ENCODE measurements at regions not wholly inside any gene's neighbourhood (a gene's known extent, or its start where the extent isn't known, plus 50 kb on each side); places are given as distances from the start of the nearest gene placed in this dataset.

GRCh38 chr5:5050801-5051200 lies 89.3 kb upstream of the ADAMTS16 start:
- Histone ChIP-seq H3K36me3 (ENCODE audit: control insufficient read depth in 2 of 2, insufficient read depth in 1 of 2, low read length in 2 of 2) (no peaks in the 10 kb centered on the region), H3K4me3 (ENCODE audit: low read depth, low read length) (no peak overlapping the region), H3K4me1 (ENCODE audit: control insufficient read depth, insufficient read depth, low read length) (no peaks in the 10 kb centered on the region), H3K27ac (ENCODE audit: extremely low read depth, low read depth, low read length) (no peak overlapping the region), H3K9me3 (ENCODE audit: control insufficient read depth, insufficient read depth, low read depth, low read length) (no peaks in the 10 kb centered on the region; the same call in 1 of the 2 replicates)
- TF ChIP-seq ZIC2 (tag by site-specific recombination; IDR thresholded peaks at IDR 0.05) (no peak), ZNF792 (tag by site-specific recombination; IDR thresholded peaks at IDR 0.05) (no peak), ZNF791 (tag by site-specific recombination; IDR thresholded peaks at IDR 0.05) (no peak), ZNF623 (tag by site-specific recombination; IDR thresholded peaks at IDR 0.05) (no peak), ZNF292 (tag by site-specific recombination; IDR thresholded peaks at IDR 0.05; ENCODE audit: borderline replicate concordance, low read depth) (no peak), MYNN (tag by site-specific recombination; IDR thresholded peaks at IDR 0.05; ENCODE audit: borderline replicate concordance) (no peak), ZNF433 (tag by site-specific recombination; IDR thresholded peaks at IDR 0.05; ENCODE audit: low read depth) (no peak), ZFP41 (tag by site-specific recombination; IDR thresholded peaks at IDR 0.05; ENCODE audit: borderline replicate concordance) (no peak), ZNF621 (tag by site-specific recombination; IDR thresholded peaks at IDR 0.05) (no peak), ZNF501 (tag by site-specific recombination; IDR thresholded peaks at IDR 0.05) (no peak), ZNF624 (tag by site-specific recombination; IDR thresholded peaks at IDR 0.05) (no peak), KLF8 (tag by site-specific recombination; IDR thresholded peaks at IDR 0.05) (no peak), SP7 (tag by site-specific recombination; IDR thresholded peaks at IDR 0.05) (no peak), ZNF560 (tag by site-specific recombination; IDR thresholded peaks at IDR 0.05; ENCODE audit: borderline replicate concordance) (no peak)
- ChIA-PET POLR2A (no interaction called here), CTCF (interaction anchor here (0.6 kb wide), 1 partner anchor 135 kb away, joined by 3 read pairs; no protein-coding TSS in a partner anchor)

GRCh38 chr5:5055712-5056111 lies 84.4 kb upstream of the ADAMTS16 start:
- Histone ChIP-seq H3K27ac (ENCODE audit: extremely low read depth, low read depth, low read length) (no peak overlapping the region), H3K36me3 (ENCODE audit: control insufficient read depth in 2 of 2, insufficient read depth in 1 of 2, low read length in 2 of 2) (no peaks in the 10 kb centered on the region), H3K4me3 (ENCODE audit: low read depth, low read length) (no peak overlapping the region), H3K9me3 (ENCODE audit: control insufficient read depth, insufficient read depth, low read depth, low read length) (no peaks in the 10 kb centered on the region; the same call in 1 of the 2 replicates), H3K4me1 (ENCODE audit: control insufficient read depth, insufficient read depth, low read length) (no peaks in the 10 kb centered on the region)
- ChIA-PET CTCF (interaction anchor here (0.6 kb wide), 1 partner anchor 174 kb away, joined by 4 read pairs; no protein-coding TSS in a partner anchor), POLR2A (no interaction called here)
- TF ChIP-seq ZNF274 (IDR thresholded peaks at IDR 0.05; ENCODE audit: low read length) = no peak
- TF ChIP-seq ZNF274 (tag by site-specific recombination; IDR thresholded peaks at IDR 0.05; ENCODE audit: borderline replicate concordance) = no peak

GRCh38 chr5:5061836-5062235 lies 78.3 kb upstream of the ADAMTS16 start:
- TF ChIP-seq MEIS1 (CRISPR knock-in tag; IDR thresholded peaks at IDR 0.05; ENCODE audit: borderline replicate concordance) (no peak), ZNF416 (tag by site-specific recombination; IDR thresholded peaks at IDR 0.05) (no peak), ZXDB (tag by site-specific recombination; IDR thresholded peaks at IDR 0.05) (no peak), SETDB1 (IDR thresholded peaks at IDR 0.05; ENCODE audit: insufficient read length, low read length) (no peak), ZNF843 (tag by site-specific recombination; IDR thresholded peaks at IDR 0.05) (no peak), ZFP69B (tag by site-specific recombination; IDR thresholded peaks at IDR 0.05) (no peak), ZNF175 (tag by site-specific recombination; IDR thresholded peaks at IDR 0.05) (no peak), ZNF341 (tag by site-specific recombination; IDR thresholded peaks at IDR 0.05; ENCODE audit: low read depth) (no peak), ZNF174 (tag by site-specific recombination; IDR thresholded peaks at IDR 0.05) (no peak)
- H3K9me3 ChIP-seq (ENCODE audit: control insufficient read depth, insufficient read depth, low read depth, low read length) = no peaks in the 10 kb centered on the region
- no peak overlapping the region for H3K27ac ChIP-seq (ENCODE audit: extremely low read depth, low read depth, low read length)
- no peak overlapping the region for H3K4me3 ChIP-seq (ENCODE audit: low read depth, low read length)
- H3K4me1 ChIP-seq (ENCODE audit: control insufficient read depth, insufficient read depth, low read length) = peaks cover 10% of the 10 kb centered on the region
- H3K36me3 ChIP-seq (ENCODE audit: control insufficient read depth in 2 of 2, insufficient read depth in 1 of 2, low read length in 2 of 2) = no peaks in the 10 kb centered on the region
- CTCF ChIA-PET = no interaction called here
- POLR2A ChIA-PET = no interaction called here
